GM18526 (cell line): ENCODE measurements at regions not wholly inside any gene's neighbourhood (a gene's known extent, or its start where the extent isn't known, plus 50 kb on each side); places are given as distances from the start of the nearest gene placed in this dataset.

ENCODE experiments used
- POLR2A ChIP-seq: IDR thresholded peaks from 3 replicates; pipeline ENCODE4 v1.6.1; 2011; ENCODE audit not compliant: insufficient read length; ENCODE audit errors: extremely low read depth

- TF ChIP-seq POLR2A = no peak
These were observed 260.3 kb upstream of the TPM1 start for GRCh38 chr15:62782071-62782841.

DNA sequence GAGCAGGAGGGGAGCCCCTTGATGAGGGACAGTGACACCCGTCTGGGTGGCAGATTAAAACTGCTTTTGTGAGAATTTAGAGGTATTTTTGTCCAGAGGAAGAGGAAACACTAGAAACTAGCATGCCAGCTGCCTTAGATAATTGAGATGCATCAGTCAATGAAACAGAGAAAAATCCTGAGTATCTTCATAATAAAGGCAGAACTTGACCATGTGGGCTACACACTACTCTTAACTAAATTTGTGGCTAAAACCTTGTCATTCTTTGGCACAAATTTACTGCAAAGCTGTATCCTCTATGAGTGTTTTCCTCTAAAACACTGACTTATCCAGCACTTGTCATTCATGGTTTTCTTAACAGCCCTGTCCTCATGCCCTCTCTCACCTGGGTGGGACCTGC, 259.7 kb upstream of the TPM1 start:
- no peak for TF ChIP-seq POLR2A

- no peak for TF ChIP-seq POLR2A
These were observed 259.1 kb upstream of the TPM1 start for GRCh38 chr15:62783303-62783957.

- no peak for TF ChIP-seq POLR2A
These were observed 256.4 kb upstream of the TPM1 start for GRCh38 chr15:62785881-62786828.

GRCh38 chr15:62787401-62787800, 255.1 kb upstream of the TPM1 start:
- no peak for TF ChIP-seq POLR2A

DNA sequence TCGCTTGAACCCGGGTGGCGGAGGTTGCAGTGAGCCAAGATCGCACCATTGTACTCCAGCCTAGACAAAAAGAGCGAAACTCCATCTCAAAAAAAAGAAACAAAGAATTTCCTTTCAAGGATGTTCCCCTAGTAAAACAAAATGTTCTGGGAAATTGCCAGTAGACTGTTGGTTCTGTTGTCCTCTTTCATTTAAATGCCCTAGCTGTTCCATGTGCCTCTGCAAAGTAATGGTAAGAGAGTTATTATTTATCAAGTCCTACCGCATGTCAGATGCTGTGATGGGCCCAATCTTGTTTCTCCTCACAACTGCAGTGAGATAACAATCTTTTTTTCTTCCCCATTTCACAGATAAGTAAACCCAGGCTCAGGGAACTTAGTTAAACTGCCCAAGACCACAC, 254.3 kb upstream of the TPM1 start:
- TF ChIP-seq POLR2A = no peak

DNA sequence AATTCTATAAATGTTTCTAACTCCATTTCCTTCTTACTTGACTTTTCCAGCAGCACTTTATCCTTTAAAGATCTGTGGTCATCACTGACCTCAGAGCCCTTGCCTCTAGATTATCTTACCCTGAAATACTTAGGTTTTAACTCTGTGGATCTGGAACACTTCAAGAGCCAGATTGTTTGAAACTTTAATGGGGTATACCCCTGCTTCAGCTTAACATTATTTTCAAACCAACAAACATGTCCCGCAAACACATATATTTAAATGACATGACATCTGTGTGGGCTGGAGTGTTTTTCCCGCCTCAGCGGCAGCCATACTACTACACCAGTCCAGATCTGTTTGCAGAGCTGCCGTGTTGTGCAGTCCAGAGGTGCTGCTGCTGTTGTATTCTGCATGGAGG, 252.0 kb upstream of the TPM1 start:
- no peak for TF ChIP-seq POLR2A

DNA sequence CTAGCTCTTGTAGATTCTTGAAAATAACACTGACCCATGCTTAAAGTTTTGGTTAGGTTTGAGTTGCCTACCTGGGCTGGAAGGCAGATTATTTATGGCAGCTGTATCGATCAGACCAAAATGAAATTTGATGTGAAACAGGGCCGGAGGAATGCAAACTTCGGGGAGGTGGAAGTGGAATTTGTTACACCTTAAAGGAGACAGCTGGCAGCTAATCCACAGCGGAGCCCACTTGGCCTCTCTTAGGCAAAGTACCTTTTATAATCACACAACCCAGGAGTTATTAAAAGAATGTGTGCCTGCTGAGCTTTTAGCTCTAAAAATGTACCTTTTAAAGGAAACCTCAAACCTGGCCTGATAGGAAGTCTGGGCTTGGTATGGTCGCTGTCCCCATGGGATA, 250.9 kb upstream of the TPM1 start:
- no peak for TF ChIP-seq POLR2A

DNA sequence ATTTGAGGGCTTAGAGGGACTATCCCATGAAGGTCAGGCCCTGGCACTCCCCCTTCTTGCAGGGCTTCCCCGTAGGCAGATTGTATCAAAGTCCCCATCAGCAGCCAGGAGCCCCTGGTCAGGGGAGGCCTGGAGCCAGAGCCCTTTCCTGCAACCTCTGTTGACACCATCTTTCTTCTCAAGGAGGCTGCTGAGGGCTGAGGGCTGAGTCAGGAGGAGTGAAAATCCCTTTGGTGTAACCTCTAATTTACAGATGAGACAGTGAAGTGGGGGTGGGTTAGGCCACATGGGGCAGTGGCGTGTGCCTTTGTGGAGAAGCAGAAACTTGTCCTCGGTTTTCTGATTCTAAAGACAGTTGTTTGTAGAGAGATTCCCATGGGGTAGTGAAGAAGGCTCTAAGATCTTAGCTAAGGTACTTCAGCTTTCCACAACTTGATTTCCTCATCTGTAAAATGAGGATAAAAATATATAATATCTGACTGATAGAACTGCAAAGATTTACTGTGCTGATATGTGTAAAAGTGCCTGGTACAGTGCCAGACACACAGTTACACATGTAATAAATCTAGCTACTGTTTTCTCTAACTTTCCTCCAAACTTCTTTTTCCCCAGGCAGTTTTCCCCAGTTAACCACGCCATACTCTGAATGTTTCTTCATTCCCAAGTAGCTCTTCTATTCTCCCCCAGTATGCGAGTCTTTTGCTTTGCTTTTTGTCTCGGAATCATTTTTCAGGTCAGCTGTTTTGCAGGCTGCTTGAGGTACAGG, 249.4 kb upstream of the TPM1 start:
- TF ChIP-seq POLR2A = no peak

GRCh38 chr15:62793752-62794144, 248.8 kb upstream of the TPM1 start:
- TF ChIP-seq POLR2A = no peak

- TF ChIP-seq POLR2A = no peak
These were observed 247.4 kb upstream of the TPM1 start for GRCh38 chr15:62795171-62795570.

GRCh38 chr15:62795700-62796695, 246.5 kb upstream of the TPM1 start:
- no peak for TF ChIP-seq POLR2A

GRCh38 chr15:62797171-62797570, 245.4 kb upstream of the TPM1 start:
- no peak for TF ChIP-seq POLR2A

DNA sequence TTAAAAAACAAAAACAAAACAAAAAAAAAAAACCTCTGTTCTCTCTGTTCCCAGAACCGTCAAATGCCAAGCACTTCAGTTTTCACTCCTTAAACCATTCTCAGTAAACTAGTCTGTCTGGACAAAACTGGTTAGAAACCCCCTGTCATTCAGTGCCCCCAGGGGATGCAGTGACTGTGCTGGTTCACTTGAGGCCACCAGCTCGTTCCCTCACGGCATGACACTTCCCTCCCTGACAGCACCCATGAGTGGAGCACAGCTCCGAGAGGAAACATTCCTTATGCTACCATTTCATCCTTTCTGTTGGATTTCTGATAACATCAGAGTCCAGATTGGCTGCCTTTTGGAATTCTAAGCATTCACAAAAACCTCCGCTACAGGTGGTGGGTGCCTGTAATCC, 244.0 kb upstream of the TPM1 start:
- no peak for TF ChIP-seq POLR2A
